HL-60 (cell line): ENCODE measurements at regions not wholly inside any gene's neighbourhood (a gene's known extent, or its start where the extent isn't known, plus 50 kb on each side); places are given as distances from the start of the nearest gene placed in this dataset.

Experiments
- GABPA ChIP-seq: IDR thresholded peaks from 2 replicates; pipeline ENCODE4 v1.6.1; 2012; ENCODE audit warnings: low read depth
- REST ChIP-seq: IDR thresholded peaks from 2 replicates; pipeline ENCODE4 v1.6.1; 2012; ENCODE audit warnings: low read depth; ENCODE audit not compliant: insufficient replicate concordance
- TF ChIP-seq, protein P1 (sequence below): IDR thresholded peaks from one replicate; pipeline ENCODE4 v1.5.1; 2011; ENCODE audit warnings: low read length, control low read depth, inconsistent platforms; ENCODE audit not compliant: insufficient read depth

GRCh38 chr7:51446785-51447184 lies 130.2 kb upstream of the COBL start:
- TF ChIP-seq, protein P1, sequence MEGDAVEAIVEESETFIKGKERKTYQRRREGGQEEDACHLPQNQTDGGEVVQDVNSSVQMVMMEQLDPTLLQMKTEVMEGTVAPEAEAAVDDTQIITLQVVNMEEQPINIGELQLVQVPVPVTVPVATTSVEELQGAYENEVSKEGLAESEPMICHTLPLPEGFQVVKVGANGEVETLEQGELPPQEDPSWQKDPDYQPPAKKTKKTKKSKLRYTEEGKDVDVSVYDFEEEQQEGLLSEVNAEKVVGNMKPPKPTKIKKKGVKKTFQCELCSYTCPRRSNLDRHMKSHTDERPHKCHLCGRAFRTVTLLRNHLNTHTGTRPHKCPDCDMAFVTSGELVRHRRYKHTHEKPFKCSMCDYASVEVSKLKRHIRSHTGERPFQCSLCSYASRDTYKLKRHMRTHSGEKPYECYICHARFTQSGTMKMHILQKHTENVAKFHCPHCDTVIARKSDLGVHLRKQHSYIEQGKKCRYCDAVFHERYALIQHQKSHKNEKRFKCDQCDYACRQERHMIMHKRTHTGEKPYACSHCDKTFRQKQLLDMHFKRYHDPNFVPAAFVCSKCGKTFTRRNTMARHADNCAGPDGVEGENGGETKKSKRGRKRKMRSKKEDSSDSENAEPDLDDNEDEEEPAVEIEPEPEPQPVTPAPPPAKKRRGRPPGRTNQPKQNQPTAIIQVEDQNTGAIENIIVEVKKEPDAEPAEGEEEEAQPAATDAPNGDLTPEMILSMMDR: no peak
- TF ChIP-seq GABPA: no peak
- no peak for TF ChIP-seq REST
